Lower lobe of right lung (tissue), 2 donors: ENCODE measurements at regions not wholly inside any gene's neighbourhood (a gene's known extent, or its start where the extent isn't known, plus 50 kb on each side); places are given as distances from the start of the nearest gene placed in this dataset.

Experiments
- ATAC-seq, 2 donors: fragments of 200-7000 bp; cut with Tn5 transposase; one replicate each; pipeline ENCODE4 v1.9.1; 2020 to 2022; ENCODE audit warnings: mild to moderate bottlenecking in 2 of 2, moderate library complexity in 2 of 2
- DNase-seq: peaks from one replicate; pipeline ENCODE4 v3.0.0-alpha.2; 2020
- H3K27ac ChIP-seq: fragments of 200-600 bp; one replicate; pipeline ENCODE4 v1.8.0; 2022
- H3K27me3 ChIP-seq: fragments of 200-600 bp; one replicate; pipeline ENCODE4 v1.8.0; 2022; ENCODE audit warnings: low read depth
- H3K36me3 ChIP-seq: fragments of 200-600 bp; one replicate; pipeline ENCODE4 v1.8.0; 2022; ENCODE audit warnings: mild to moderate bottlenecking
- H3K4me1 ChIP-seq: fragments of 200-600 bp; one replicate; pipeline ENCODE4 v1.8.0; 2022
- H3K4me3 ChIP-seq: fragments of 200-600 bp; one replicate; pipeline ENCODE4 v1.8.0; 2022; ENCODE audit warnings: mild to moderate bottlenecking
- H3K9me3 ChIP-seq: fragments of 200-600 bp; one replicate; pipeline ENCODE4 v1.8.0; 2022
- CTCF ChIP-seq: fragments of 200-600 bp; IDR thresholded peaks from one replicate; pipeline ENCODE4 v1.8.0; 2022; ENCODE audit warnings: antibody characterized with exemption, mild to moderate bottlenecking
- intact Hi-C: fragments of 100-400 bp; cut with DNase I; formaldehyde crosslinking; loops from one replicate; pipeline ENCODE4 v1.11.0; 2022
- donor health status: DM: no; HTN: yes; CAD: no; lungs with severe emphysema.

GRCh38 chr10:130495116-130495862 lies 359.1 kb downstream of the GLRX3 start:
- H3K27me3 ChIP-seq = peaks cover 3% of the 10 kb centered on the region
- TF ChIP-seq CTCF = no peak
- intact Hi-C loops = no loop called here

GRCh38 chr10:130495891-130496636 lies 359.9 kb downstream of the GLRX3 start:
- no peak for TF ChIP-seq CTCF
- Histone ChIP-seq H3K27me3 (peaks cover 3% of the 10 kb centered on the region), H3K4me3 (no peak overlapping the region), H3K9me3 (no peaks in the 10 kb centered on the region), H3K4me1 (no peaks in the 10 kb centered on the region), H3K27ac (no peak overlapping the region), H3K36me3 (no peaks in the 10 kb centered on the region)
- peak; percentile 58 to 59 for ATAC-seq
- DNase-seq = no peak
- intact Hi-C loops = no loop called here

More at GRCh38 chr10:130495116-130495862, 359.1 kb downstream of the GLRX3 start:
- ATAC-seq (peak in 1 of 2 donors; percentile 26), DNase-seq (no peak)
- Histone ChIP-seq H3K4me1 (no peaks in the 10 kb centered on the region), H3K36me3 (no peaks in the 10 kb centered on the region), H3K4me3 (no peak overlapping the region), H3K9me3 (no peaks in the 10 kb centered on the region), H3K27ac (no peak overlapping the region)

- Histone ChIP-seq H3K27ac (no peak overlapping the region), H3K9me3 (no peaks in the 10 kb centered on the region), H3K4me3 (no peak overlapping the region), H3K4me1 (no peaks in the 10 kb centered on the region), H3K36me3 (no peaks in the 10 kb centered on the region), H3K27me3 (peaks cover 3% of the 10 kb centered on the region)
- intact Hi-C loops = no loop called here
- ATAC-seq (no peak), DNase-seq (no peak)
- no peak for TF ChIP-seq CTCF
These were observed 361.1 kb downstream of the GLRX3 start for GRCh38 chr10:130497056-130498010.

GRCh38 chr10:130498042-130498441 lies 361.9 kb downstream of the GLRX3 start:
- intact Hi-C loops = no loop called here
- H3K36me3 ChIP-seq = no peaks in the 10 kb centered on the region
- H3K27me3 ChIP-seq = peaks cover 3% of the 10 kb centered on the region
- no peak overlapping the region for H3K4me3 ChIP-seq
- TF ChIP-seq CTCF = no peak
- ATAC-seq = no peak
- H3K4me1 ChIP-seq = no peaks in the 10 kb centered on the region
- no peak for DNase-seq
- no peak overlapping the region for H3K27ac ChIP-seq
- no peaks in the 10 kb centered on the region for H3K9me3 ChIP-seq

- H3K36me3 ChIP-seq = no peaks in the 10 kb centered on the region
These were observed 362.7 kb downstream of the GLRX3 start for GRCh38 chr10:130498934-130499333.

More at GRCh38 chr10:130498934-130499333, 362.7 kb downstream of the GLRX3 start:
- TF ChIP-seq CTCF = no peak
- ATAC-seq (no peak), DNase-seq (no peak)
- Histone ChIP-seq H3K4me1 (no peaks in the 10 kb centered on the region), H3K9me3 (no peaks in the 10 kb centered on the region), H3K4me3 (no peak overlapping the region), H3K27me3 (peaks cover 3% of the 10 kb centered on the region), H3K27ac (no peak overlapping the region)
- intact Hi-C loops = no loop called here
